Motor neuron (in vitro differentiated cells): ENCODE measurements at regions not wholly inside any gene's neighbourhood (a gene's known extent, or its start where the extent isn't known, plus 50 kb on each side); places are given as distances from the start of the nearest gene placed in this dataset.

Experiments
- ATAC-seq, 8 experiments: fragments of 200-7000 bp; cut with Tn5 transposase; replicated peaks in 6 of 8; 2 replicates each; pipeline ENCODE4 v1.8.0; 2021; ENCODE audit warnings: mild to moderate bottlenecking in 8 of 8, moderate library complexity in 8 of 8
- H3K27ac ChIP-seq, 2 donors: fragments of 250-450 bp; sonication (Bioruptor Pico); 2 replicates each; pipeline ENCODE4 v1.9.0; 2021; ENCODE audit warnings: antibody characterized with exemption in 2 of 2, mild to moderate bottlenecking in 2 of 2, moderate library complexity in 1 of 2
- H3K4me1 ChIP-seq, 2 donors: fragments of 250-450 bp; sonication (Bioruptor Pico); replicated peaks in 1 of 2; 2 replicates each; pipeline ENCODE4 v1.6.1; 2021; ENCODE audit warnings: antibody characterized with exemption in 2 of 2, mild to moderate bottlenecking in 2 of 2, moderate library complexity in 1 of 2
- H3K4me3 ChIP-seq, 5 donors: fragments of 250-450 bp; sonication (Bioruptor Pico); 2 replicates each; pipeline ENCODE4 v1.9.0; 2021; ENCODE audit warnings: antibody characterized with exemption in 5 of 5, mild to moderate bottlenecking in 5 of 5, moderate library complexity in 4 of 5
- WGBS, 10 experiments: fragments of 450-650 bp; shearing (Covaris generic); methylation state at CpG; one replicate each; pipeline ENCODE4 v1.0.0; 2022; 5-methylcytosine and 5-hydroxymethylcytosine counted together
- in situ Hi-C, 9 experiments: fragments of 400-800 bp; cut with MboI; loops; one replicate each; pipeline ENCODE4 v1.15.0; 2021; ENCODE audit warnings: low sequenced_read_pairs in 9 of 9, low pct_unique_long_range_greater_than_20kb in 2 of 9; ENCODE audit not compliant: unreplicated experiment in 9 of 9

- WGBS, 10 experiments: 40% methylated on average over 1 of the region's 1 CpG; no CpG with 5 or more reads in 9 of the 10 experiments
- Histone ChIP-seq H3K4me1 (no peaks in the 10 kb centered on the region), H3K27ac (no peak overlapping the region), H3K4me3 (no peak overlapping the region)
- in situ Hi-C loops: no loop called here
- ATAC-seq: no peak
Measured at GRCh38 chrX:100217547-100217946, 192.5 kb downstream of the PCDH19 start.

- Histone ChIP-seq H3K27ac (no peak overlapping the region), H3K4me1 (no peaks in the 10 kb centered on the region), H3K4me3 (no peak overlapping the region)
- WGBS, 10 experiments: 0 to 100% (median 100%) methylated on average over 1 to 3 of the region's 4 CpGs; no CpG with 5 or more reads in 5 of the 10 experiments
- ATAC-seq: no peak
- in situ Hi-C loops: no loop called here
Measured at GRCh38 chrX:100216083-100216482, 194.0 kb downstream of the PCDH19 start.

- in situ Hi-C loops: no loop called here
- Histone ChIP-seq H3K4me3 (no peak overlapping the region), H3K4me1 (peaks cover 3 to 7% of the 10 kb centered on the region in 2 donors), H3K27ac (no peak overlapping the region)
- ATAC-seq: no peak
Measured at GRCh38 chrX:100208076-100208475, 202.0 kb downstream of the PCDH19 start.

- H3K4me1 ChIP-seq: peaks cover 3 to 7% of the 10 kb centered on the region in 2 donors
- H3K27ac ChIP-seq: no peak overlapping the region
- in situ Hi-C loops: no loop called here
- H3K4me3 ChIP-seq: no peak overlapping the region
- 6 to 100% (median 59%) methylated on average over 1 to 4 of the region's 5 CpGs; no CpG with 5 or more reads in 3 of the 10 experiments for WGBS, 10 experiments
- ATAC-seq: no peak
Measured at GRCh38 chrX:100207331-100208024, 202.6 kb downstream of the PCDH19 start.

- peak in 5 of 8 experiments; percentile 31 to 84 (median 75) for ATAC-seq
- WGBS, 10 experiments: 0 to 67% (median 17%) methylated on average over 1 of the region's 1 CpG; no CpG with 5 or more reads in 5 of the 10 experiments
Measured at GRCh38 chrX:100204534-100204933, 205.5 kb downstream of the PCDH19 start.

GRCh38 chrX:100194082-100194775, 215.8 kb downstream of the PCDH19 start:
- peak in 5 of 8 experiments; percentile 47 to 66 (median 53) for ATAC-seq
- WGBS, 10 experiments: 0 to 40% (median 13%) methylated on average over 1 to 2 of the region's 2 CpGs; no CpG with 5 or more reads in 4 of the 10 experiments
- no peak overlapping the region for H3K4me3 ChIP-seq
- H3K4me1 ChIP-seq: peaks cover 7 to 14% of the 10 kb centered on the region in 2 donors
- in situ Hi-C loops: no loop called here
- H3K27ac ChIP-seq: no peak overlapping the region

More at GRCh38 chrX:100204534-100204933, 205.5 kb downstream of the PCDH19 start:
- Histone ChIP-seq H3K27ac (no peak overlapping the region), H3K4me1 (peaks cover 3 to 7% of the 10 kb centered on the region in 2 donors), H3K4me3 (no peak overlapping the region)
- in situ Hi-C loops: no loop called here
